ENCODE measurements at regions not wholly inside any gene's neighbourhood (a gene's known extent, or its start where the extent isn't known, plus 50 kb on each side); places are given as distances from the start of the nearest gene placed in this dataset.

- Histone ChIP-seq H3K27me3 (ENCODE audit: insufficient read depth, low read length) (no peaks in the 10 kb centered on the region), H3K9me3 (ENCODE audit: insufficient read depth, low read depth, low read length) (no peaks in the 10 kb centered on the region), H3K36me3 (ENCODE audit: insufficient read depth, low read length) (no peaks in the 10 kb centered on the region), H3K4me1 (ENCODE audit: insufficient read depth, low read length) (no peaks in the 10 kb centered on the region), H3K9ac (ENCODE audit: low read length) (no peak overlapping the region), H3K4me2 (ENCODE audit: low read length) (no peak overlapping the region), H2AFZ (ENCODE audit: low read depth, low read length) (no peak overlapping the region), H3K27ac (ENCODE audit: low read depth, low read length) (no peak overlapping the region), H3K79me2 (ENCODE audit: insufficient read depth, low read length) (no peaks in the 10 kb centered on the region), H3K4me3 (ENCODE audit: insufficient read depth, low read depth, low read length) (no peak overlapping the region), H4K20me1 (ENCODE audit: insufficient read depth, low read length) (no peaks in the 10 kb centered on the region)
- DNase-seq (ENCODE audit: low read depth) (no peak), FAIRE-seq (no peak)
- no peaks in the 10 kb centered on the region for H3K36me3 Mint-ChIP-seq (ENCODE audit: low read depth, unreplicated experiment)
- peaks cover 6% of the 10 kb centered on the region for H3K27me3 Mint-ChIP-seq (ENCODE audit: low read depth, unreplicated experiment)
- H3K27ac Mint-ChIP-seq (ENCODE audit: unreplicated experiment), result no peak overlapping the region
- TF ChIP-seq EZH2 (IDR thresholded peaks at IDR 0.05; ENCODE audit: insufficient read depth, low read length), result no peak
- TF ChIP-seq CTCF (IDR thresholded peaks at IDR 0.05; ENCODE audit: insufficient read depth, low read depth, low read length), result no peak
- H3K4me1 Mint-ChIP-seq (ENCODE audit: low read depth, unreplicated experiment), result no peaks in the 10 kb centered on the region
- H3K4me3 Mint-ChIP-seq (ENCODE audit: unreplicated experiment), result no peak overlapping the region
- peaks cover 2% of the 10 kb centered on the region for H3K9me3 Mint-ChIP-seq (ENCODE audit: unreplicated experiment)
Observed at GRCh38 chr5:6201631-6202030, 176.7 kb downstream of the MED10 start.

- H3K36me3 Mint-ChIP-seq (ENCODE audit: low read depth, unreplicated experiment), result no peaks in the 10 kb centered on the region
- Histone ChIP-seq H3K4me2 (ENCODE audit: low read length) (no peak overlapping the region), H3K4me3 (ENCODE audit: insufficient read depth, low read depth, low read length) (no peak overlapping the region), H4K20me1 (ENCODE audit: insufficient read depth, low read length) (no peaks in the 10 kb centered on the region), H3K27ac (ENCODE audit: low read depth, low read length) (no peak overlapping the region), H3K79me2 (ENCODE audit: insufficient read depth, low read length) (no peaks in the 10 kb centered on the region), H3K9ac (ENCODE audit: low read length) (no peak overlapping the region), H3K4me1 (ENCODE audit: insufficient read depth, low read length) (no peaks in the 10 kb centered on the region), H3K27me3 (ENCODE audit: insufficient read depth, low read length) (no peaks in the 10 kb centered on the region), H2AFZ (ENCODE audit: low read depth, low read length) (no peak overlapping the region), H3K9me3 (ENCODE audit: insufficient read depth, low read depth, low read length) (no peaks in the 10 kb centered on the region), H3K36me3 (ENCODE audit: insufficient read depth, low read length) (no peaks in the 10 kb centered on the region)
- H3K27me3 Mint-ChIP-seq (ENCODE audit: low read depth, unreplicated experiment), result peaks cover 8% of the 10 kb centered on the region
- no peak overlapping the region for H3K4me3 Mint-ChIP-seq (ENCODE audit: unreplicated experiment)
- no peak overlapping the region for H3K27ac Mint-ChIP-seq (ENCODE audit: unreplicated experiment)
- FAIRE-seq (no peak), DNase-seq (ENCODE audit: low read depth) (no peak)
- peaks cover 2% of the 10 kb centered on the region for H3K9me3 Mint-ChIP-seq (ENCODE audit: unreplicated experiment)
- TF ChIP-seq CTCF (IDR thresholded peaks at IDR 0.05; ENCODE audit: insufficient read depth, low read depth, low read length), result no peak
- no peak for TF ChIP-seq EZH2 (IDR thresholded peaks at IDR 0.05; ENCODE audit: insufficient read depth, low read length)
- H3K4me1 Mint-ChIP-seq (ENCODE audit: low read depth, unreplicated experiment), result peaks cover 4% of the 10 kb centered on the region
Observed at GRCh38 chr5:6198531-6198930, 179.8 kb downstream of the MED10 start.

- peaks cover 8% of the 10 kb centered on the region for H3K27me3 Mint-ChIP-seq (ENCODE audit: low read depth, unreplicated experiment)
- H3K4me1 Mint-ChIP-seq (ENCODE audit: low read depth, unreplicated experiment), result peaks cover 4% of the 10 kb centered on the region
- Histone ChIP-seq H3K9ac (ENCODE audit: low read length) (no peak overlapping the region), H3K27me3 (ENCODE audit: insufficient read depth, low read length) (no peaks in the 10 kb centered on the region), H3K9me3 (ENCODE audit: insufficient read depth, low read depth, low read length) (no peaks in the 10 kb centered on the region), H3K4me2 (ENCODE audit: low read length) (no peak overlapping the region), H3K4me3 (ENCODE audit: insufficient read depth, low read depth, low read length) (no peak overlapping the region), H3K4me1 (ENCODE audit: insufficient read depth, low read length) (no peaks in the 10 kb centered on the region), H3K79me2 (ENCODE audit: insufficient read depth, low read length) (no peaks in the 10 kb centered on the region), H3K36me3 (ENCODE audit: insufficient read depth, low read length) (no peaks in the 10 kb centered on the region), H2AFZ (ENCODE audit: low read depth, low read length) (no peak overlapping the region), H3K27ac (ENCODE audit: low read depth, low read length) (no peak overlapping the region), H4K20me1 (ENCODE audit: insufficient read depth, low read length) (no peaks in the 10 kb centered on the region)
- H3K9me3 Mint-ChIP-seq (ENCODE audit: unreplicated experiment), result peaks cover 2% of the 10 kb centered on the region
- TF ChIP-seq EZH2 (IDR thresholded peaks at IDR 0.05; ENCODE audit: insufficient read depth, low read length), result no peak
- no peak overlapping the region for H3K27ac Mint-ChIP-seq (ENCODE audit: unreplicated experiment)
- H3K4me3 Mint-ChIP-seq (ENCODE audit: unreplicated experiment), result no peak overlapping the region
- FAIRE-seq, result no peak
- no peak for DNase-seq (ENCODE audit: low read depth)
- no peaks in the 10 kb centered on the region for H3K36me3 Mint-ChIP-seq (ENCODE audit: low read depth, unreplicated experiment)
Observed at GRCh38 chr5:6197427-6197826, 180.9 kb downstream of the MED10 start.
